DMS79 (cell line): ENCODE measurements at regions not wholly inside any gene's neighbourhood (a gene's known extent, or its start where the extent isn't known, plus 50 kb on each side); places are given as distances from the start of the nearest gene placed in this dataset.
"Not testable (repeated sequence)": the region's sequence is repeated elsewhere in the genome, so short reads cannot be mapped to it uniquely, and the experiment has no call there.

Experiments
- DNase-seq: peaks from one replicate; lab custom pipeline; 2025; lab: John Stamatoyannopoulos, UW

DNA sequence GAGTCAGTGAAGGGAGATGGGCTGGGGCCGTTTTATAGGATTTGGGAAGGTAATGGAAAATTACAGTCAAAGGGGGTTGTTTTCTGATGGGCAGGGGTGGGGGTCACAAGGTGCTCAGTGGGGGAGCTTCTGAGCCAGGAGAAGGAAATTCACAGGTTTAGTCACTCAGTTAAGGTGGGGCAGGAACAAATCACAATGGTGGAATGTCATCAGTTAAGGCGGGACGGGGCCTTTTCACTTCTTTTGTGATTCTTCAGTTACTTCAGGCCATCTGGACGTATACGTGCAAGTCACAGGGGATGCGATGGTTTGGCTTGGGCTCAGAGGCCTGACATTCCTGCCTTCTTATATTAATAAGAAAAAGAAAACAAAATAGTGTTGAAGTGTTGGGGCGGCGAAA lies 408.5 kb downstream of the TENT5A start:
- not testable (repeated sequence) for DNase-seq

GRCh38 chr6:81340946-81341345 lies 411.5 kb downstream of the TENT5A start:
- no peak for DNase-seq

DNA sequence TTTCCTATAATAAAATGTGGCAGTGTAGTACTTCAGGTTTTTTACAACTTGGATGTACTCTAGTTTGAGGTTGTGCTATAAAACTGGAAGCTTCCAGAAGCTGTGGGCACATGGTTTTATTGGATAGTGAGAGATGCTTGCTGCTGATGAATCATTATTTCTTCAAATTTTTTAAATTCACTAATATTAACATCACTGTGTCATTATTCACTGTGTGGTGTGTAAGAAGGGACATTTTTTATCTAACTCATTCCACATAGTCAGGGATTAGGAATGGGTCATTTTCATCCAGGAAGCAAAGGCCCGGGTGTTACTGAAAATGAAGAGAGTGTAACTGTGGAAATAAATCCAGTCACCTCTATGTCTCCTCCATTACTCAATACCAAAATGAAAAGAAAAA lies 421.0 kb downstream of the TENT5A start:
- no peak for DNase-seq

- no peak for DNase-seq
Observed at GRCh38 chr6:81328700-81329099, 423.8 kb downstream of the TENT5A start.

DNA sequence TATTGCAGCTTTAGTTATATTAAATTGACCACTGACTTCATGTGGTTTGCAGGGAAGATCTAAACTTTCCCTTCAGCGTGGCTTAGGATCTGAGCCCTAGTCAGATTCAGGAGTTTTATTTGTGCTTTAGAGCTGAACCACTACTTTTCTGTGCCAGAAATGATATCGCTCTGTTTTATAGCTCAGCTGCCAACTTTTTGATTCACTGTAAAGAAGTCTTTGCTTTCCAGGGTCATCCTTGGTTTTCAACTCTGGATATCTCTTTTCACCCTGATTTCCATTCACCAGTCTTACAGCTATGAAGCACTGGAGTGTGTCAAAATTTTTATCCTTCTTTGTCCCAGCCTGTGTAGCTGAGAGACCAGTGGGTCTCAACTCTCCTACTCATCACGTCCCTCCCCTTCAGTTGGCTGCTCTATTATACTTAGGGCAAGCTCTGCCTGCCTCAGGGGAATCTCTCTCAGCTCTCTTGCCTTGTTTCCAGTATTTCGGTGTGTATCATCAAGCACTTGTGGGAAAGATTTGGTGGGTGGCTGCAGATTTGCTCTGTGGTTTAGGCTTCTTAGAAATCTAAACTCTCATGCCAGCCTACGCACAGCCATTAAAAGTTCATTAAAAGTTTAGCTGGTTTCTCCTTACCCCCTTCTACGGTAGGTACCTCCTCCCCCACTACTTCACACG lies 425.5 kb downstream of the TENT5A start:
- DNase-seq = no peak

DNA sequence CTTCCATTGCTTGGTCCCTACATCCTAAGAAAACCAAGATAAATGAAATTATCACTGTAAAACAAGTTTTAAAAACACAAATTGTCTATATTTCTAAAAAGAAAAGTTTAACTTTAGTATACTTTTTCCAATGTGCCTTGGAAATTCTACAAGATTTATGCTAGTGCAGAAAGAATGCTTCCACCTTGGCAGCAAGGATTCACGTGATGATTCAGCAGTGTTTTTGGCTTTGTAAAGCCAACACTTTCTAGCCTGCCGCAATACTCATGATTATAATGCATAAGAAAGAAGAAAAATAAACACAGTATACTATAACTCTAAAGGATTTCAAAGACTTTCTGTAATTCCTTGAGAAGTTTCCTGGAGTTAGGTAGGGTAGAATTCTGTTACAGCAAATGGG lies 442.7 kb downstream of the TENT5A start:
- no peak for DNase-seq

DNA sequence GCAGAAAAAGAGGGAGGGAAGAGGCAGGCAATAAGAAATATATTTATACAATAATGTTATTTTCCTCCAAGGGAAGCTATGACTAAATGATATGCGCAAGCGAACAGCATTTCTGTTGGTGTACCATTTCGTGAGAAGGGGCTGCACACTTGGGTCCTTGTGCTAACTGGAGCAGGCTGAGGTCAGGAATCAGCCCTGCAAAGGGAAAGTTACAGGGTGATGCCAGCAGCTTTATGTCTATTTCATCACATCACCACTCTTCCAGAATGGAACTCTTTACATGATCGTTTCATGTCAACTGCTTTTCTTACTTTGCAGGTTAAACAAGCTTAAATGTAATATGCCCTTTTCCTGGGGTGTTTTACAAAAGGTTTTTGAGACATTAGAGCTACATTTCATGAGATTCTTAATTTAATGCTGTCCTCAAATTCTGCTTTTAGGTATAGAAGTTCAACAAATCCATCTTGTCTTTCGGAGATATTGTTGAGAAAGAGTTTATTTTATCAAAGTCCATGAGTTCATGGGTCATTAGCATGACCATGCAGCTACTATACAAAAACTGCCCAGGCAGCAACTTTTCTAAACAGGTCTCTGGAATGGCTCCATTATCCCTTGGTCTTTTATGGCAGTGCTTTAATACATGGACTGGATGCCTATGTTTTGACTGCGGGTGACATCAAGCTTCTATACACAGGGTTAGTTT lies 443.8 kb downstream of the TENT5A start:
- DNase-seq = no peak

DNA sequence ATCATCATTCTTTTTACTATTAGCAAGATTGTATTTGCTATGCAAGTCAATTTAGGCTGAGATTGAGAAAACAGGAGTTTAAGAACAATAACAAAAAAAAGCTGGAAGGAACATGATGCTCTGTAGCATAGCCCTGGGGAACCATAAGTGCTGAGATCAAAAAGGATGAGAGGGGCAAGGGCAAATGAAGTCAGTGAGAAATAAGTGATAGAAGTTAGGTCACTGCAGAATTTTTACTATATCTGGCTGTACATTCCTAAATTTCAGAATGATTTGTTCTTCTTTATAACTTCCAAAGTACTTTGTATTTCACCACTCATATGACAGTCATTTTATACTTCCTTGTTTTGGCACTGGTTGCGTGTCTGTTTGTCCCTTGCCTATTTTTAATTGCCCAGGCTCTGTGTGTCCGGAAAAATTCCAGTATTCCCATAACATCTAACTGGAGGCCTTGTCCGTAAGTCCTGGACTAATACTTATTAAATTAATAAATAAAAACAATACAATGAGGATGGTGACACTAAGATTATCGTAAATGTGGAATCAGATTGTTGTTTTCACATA lies 444.7 kb downstream of the TENT5A start:
- DNase-seq = no peak

- DNase-seq = no peak
Observed at GRCh38 chr6:81304466-81304865, 448.0 kb downstream of the TENT5A start.

GRCh38 chr6:81300961-81301360 lies 451.5 kb downstream of the TENT5A start:
- DNase-seq = no peak

DNA sequence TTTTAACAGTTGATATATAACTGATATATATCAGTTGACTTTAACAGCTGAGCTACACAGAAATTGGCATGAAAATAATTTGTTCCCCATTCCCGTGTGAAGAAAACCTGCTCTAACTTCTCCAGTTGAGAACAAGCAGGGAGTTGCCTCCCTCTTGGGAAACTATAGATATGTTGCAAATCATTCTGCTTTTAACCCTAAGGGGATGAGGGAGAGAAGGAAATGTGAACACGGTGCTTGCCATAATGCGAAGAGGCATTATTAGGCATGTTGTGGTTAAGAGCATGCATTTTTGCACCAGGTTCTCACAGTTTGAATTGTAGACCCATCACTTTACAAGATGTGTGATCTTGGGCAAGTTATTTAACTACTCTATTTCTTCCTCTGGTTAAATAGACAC lies 453.7 kb downstream of the TENT5A start:
- DNase-seq = no peak

GRCh38 chr6:81295310-81295709 lies 457.2 kb downstream of the TENT5A start:
- no peak for DNase-seq

DNA sequence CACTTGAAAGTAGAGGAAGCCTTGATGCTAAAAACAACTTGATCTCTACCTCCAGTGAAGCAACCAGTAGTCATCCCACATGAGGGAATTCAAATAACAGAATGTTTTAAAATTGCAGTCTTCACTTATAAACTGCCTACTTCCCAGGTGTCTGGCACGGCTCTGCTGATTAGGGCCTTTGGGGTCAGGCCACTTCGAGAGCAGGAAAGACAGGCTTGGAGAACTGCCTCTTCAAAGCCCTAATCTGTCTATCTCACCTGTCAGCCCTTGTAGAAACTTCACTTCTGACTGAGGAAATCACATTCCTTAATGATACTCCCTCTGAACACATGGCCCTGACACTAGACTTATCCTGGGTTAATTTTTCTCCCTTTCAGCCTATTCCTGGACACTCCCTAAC lies 458.6 kb downstream of the TENT5A start:
- no peak for DNase-seq

DNA sequence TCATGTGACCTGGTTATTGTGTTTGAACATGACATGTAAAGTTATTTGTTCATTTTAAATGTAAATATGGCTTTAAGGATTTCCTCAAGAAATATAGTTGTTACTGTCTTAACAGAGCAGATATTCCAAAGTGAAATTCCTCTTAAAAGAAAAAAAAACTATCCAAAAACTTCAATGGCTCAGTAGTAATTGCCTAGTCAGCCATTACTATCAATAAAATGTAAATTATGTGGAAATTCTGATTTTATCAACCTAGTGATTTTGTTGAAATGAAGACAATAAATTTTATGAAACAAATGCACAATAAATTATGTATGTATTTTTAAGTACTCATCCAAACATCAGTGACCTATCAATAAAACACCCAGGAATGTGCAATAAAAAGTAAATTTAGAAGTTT lies 463.3 kb downstream of the TENT5A start:
- DNase-seq = no peak

DNA sequence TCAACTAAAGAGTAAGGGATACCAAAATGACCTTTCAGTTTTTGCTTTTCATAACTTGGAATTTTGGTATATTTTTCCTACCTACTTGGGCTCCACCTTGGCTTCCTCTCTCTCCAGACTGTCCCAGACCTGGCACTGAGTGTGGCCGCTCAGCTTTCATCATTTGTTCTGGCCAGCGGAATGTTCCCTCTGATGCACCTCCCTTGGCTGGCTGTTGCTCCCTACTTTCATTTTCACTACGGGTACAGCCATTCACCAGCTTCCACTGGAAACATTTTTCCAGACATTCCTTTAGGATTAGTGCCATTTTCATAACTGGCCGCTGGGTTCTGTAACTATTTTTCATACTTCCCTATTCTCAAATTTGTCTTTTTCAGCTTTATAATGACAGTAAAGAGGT lies 487.4 kb downstream of the TENT5A start:
- DNase-seq = no peak

- no peak for DNase-seq
Observed at GRCh38 chr6:81263531-81264168, 488.8 kb downstream of the TENT5A start.

DNA sequence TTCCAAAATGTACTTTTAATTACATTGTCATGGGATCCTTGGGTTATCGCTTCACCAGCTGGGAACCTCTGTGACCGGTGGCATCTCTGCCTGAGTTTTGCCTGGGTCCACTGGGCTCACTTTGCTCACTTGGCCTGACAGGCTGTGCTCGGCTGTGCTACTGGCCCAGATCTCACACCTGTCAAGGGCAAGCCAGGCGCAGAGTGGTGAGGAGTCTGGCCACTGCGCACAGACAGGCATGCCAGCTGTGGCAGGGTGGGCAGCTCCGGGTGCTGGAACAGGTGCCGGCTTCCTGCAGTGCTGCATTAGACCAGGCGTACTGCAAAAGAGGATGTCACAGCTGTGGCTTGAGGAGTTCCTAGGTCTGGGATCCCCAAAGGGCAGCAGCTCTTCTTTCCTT lies 489.8 kb downstream of the TENT5A start:
- DNase-seq = no peak

- DNase-seq = not testable (repeated sequence)
Observed at GRCh38 chr6:81256223-81256622, 496.3 kb downstream of the TENT5A start.

- DNase-seq = no peak
Observed at GRCh38 chr6:81253821-81254220, 498.7 kb downstream of the TENT5A start.

DNA sequence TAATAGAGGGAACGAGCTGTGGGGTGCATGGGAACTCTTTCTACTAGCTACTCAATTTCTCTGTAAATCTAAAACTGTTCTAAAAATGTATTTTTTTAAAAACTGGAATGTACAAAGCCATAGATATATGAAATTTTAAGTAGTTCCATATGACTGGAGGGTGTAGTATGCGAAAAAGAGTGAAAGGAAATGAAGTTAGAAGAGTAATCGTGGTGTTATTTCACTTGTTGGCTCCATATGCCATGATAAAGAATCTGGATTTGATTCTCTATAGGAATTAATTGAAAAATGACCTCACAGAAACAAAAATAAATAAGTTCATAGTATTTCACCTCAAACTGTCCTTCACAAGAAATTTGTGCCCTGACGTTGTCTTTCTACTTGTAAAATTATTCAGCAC lies 500.2 kb downstream of the TENT5A start:
- DNase-seq = no peak

- DNase-seq = no peak
Observed at GRCh38 chr6:81246200-81246599, 506.3 kb downstream of the TENT5A start.

- DNase-seq = no peak
Observed at GRCh38 chr6:81242624-81243023, 509.9 kb downstream of the TENT5A start.
